Glomerular visceral epithelial cell (primary cell): ENCODE measurements at regions not wholly inside any gene's neighbourhood (a gene's known extent, or its start where the extent isn't known, plus 50 kb on each side); places are given as distances from the start of the nearest gene placed in this dataset.
"Not testable (repeated sequence)": the region's sequence is repeated elsewhere in the genome, so short reads cannot be mapped to it uniquely, and the experiment has no call there.

Experiments used
- DNase-seq: peaks from one replicate; pipeline ENCODE4 v3.0.0-alpha.2; 2016; ENCODE audit errors: extremely low spot score

DNA sequence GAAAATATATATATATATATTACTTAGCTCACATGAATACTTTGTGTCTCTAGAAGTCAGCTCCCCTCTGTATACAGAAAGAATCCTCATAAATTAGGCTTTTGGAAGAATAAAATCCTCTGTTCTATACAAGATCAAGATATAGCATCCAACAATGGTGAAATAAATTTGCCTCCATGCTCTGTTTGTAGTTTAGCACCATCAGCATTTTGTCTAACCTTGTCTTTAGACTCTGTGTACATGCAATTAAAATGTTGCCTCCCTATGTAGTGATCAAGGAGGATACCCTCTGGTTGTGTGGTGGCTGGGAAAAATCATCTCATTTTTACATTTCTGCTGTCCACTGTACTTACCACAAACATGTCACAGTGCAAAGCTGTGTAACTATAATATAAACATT lies 189.7 kb downstream of the C7orf25 start:
- no peak for DNase-seq

DNA sequence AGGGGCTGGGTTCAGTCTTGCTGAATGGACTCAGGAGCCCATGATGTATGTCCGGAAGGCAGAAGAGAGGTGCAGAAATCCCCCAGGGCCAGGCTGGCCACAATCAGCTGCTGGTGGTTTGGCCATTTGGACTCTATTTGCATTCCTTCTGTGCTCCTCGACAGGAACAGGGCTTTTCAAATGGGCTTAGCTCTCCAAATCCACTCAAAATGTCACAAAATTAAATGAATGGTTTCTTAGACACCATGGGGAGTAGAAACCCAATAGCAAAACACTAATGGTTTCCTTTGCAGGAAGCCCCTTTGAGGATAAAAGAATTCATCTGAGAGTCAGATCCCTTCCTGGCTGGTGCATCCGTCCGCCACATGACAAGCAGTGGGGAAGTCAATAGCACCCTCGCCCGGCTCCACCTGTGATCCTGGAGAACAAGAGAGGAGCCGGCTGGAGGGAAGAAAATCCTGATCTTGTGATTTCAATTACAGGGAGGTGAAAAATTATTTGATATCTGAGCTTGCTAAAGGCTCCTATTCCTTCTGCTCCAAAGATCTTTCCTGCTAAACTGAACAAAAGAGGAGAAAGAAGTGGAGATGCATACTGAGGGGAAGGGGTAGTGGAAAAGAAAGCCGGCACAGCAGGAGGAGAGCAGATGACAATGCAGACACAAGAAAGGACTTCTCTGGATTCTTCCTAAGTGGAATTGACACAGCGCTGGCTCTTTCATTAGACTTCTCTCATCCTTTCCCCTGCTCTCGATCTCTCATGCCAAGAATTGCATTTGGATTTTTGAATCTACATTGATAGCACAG lies 190.7 kb downstream of the C7orf25 start:
- no peak for DNase-seq

DNA sequence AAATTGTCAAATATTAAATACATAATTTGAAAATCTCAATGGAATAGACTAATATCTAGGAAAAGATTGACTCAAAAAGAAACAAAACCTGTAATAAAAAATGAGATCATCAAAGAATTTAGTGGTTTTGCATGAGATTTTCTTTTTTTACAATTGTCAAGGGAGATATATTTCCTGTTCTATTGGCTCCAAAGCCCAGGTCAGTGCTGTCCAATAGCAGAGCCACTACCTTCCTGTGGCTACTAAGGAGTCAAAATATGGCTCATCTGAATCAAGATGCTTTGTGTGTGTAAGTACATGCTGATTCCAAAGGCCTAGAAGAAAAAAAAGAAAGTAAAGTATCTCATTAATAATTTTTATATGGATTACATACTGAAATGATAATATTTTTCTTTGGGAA lies 191.9 kb downstream of the C7orf25 start:
- DNase-seq: no peak

DNA sequence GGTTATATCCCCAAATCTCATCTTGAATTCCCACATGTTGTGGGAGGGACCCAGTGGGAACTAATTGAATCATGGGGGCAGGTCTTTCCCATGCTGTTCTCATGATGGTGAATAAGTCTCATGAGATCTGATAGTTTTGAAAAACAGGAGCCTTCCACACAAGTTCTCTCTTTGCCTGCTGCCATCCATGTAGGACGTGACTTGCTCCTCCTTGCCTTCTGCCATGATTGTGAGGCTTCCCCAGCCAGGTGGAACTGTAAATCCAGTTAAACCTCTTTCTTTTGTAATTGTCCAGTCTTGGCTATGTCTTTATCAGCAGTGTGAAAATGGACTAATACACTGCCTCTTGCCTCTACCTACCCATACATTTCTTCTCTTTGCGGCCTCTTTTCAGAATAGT lies 193.4 kb downstream of the C7orf25 start:
- not testable (repeated sequence) for DNase-seq

DNA sequence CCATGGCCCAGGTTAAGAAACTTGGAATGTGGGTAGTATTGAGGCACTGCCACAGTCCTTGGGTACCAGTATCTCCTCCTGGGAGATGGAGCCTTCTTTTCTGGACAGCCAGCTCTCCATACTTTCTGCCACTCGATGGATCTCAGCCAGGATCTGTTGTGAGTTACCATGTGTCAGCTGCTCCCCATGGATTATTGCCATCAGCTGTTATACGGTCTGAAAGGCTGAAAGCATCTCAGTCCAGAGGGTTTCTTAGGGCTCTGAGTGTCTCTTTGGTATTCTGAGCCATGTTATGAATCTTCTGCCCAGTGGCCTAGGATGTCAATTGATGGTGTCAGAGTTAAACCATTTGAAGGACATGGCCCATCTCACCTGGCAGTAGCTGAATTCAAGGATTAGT lies 197.5 kb downstream of the C7orf25 start:
- DNase-seq: no peak

DNA sequence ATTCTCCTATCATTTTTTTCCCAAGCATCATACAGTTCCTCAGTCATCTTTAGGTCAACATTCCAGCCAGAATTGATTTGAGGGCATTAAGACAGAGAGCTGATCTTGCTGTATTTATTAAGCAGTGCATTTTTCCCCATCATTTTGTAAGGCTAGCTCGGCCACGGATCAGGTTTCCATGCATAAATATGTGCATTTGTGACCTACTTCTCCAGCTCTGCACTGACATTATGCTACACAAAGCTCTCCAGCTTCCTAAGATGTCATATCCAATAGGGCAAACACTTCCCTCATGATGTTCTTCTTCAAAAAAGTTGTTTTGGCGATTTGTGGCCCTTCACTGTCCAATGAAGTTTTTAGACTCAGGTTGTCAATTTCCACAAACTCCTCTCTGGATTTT lies 202.6 kb downstream of the C7orf25 start:
- DNase-seq: no peak

DNA sequence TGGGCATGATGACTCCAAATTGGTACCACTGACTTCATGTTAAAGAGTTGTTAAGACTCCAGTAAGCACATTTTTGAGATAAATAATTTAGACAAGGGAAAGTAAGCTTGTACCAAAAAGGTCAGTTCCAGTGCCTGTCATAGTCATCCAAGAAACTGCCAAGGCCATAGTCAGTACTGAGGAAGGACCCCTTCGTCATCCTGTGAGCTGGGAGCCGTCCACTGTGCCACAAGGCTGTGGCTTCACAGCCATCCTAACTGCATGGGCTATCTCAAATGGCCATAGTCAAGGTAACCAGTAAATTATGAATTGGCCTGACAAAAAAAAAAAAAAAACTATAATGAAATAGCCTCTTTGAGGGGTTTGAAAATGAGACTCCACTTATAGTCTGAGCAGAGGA lies 207.2 kb downstream of the C7orf25 start:
- no peak for DNase-seq

DNA sequence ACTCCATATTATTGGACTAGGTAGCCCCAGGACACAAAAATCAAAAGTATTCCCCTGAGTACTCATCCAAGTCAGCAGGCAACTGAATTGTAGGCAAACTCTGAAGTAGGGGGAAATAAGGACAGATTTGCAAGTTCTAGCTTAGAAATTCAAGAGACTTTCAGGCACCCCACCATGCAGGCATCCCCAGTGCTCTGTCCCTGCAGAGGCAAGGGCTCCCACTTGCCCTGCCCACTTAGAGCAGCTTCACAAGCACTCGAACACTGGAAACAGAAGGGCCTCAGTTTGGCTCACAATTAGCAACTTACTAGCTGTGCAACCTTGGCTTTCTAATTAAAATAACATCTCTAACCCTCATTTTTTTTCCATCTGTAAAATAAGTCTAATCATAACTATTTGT lies 209.2 kb downstream of the C7orf25 start:
- DNase-seq: no peak

DNA sequence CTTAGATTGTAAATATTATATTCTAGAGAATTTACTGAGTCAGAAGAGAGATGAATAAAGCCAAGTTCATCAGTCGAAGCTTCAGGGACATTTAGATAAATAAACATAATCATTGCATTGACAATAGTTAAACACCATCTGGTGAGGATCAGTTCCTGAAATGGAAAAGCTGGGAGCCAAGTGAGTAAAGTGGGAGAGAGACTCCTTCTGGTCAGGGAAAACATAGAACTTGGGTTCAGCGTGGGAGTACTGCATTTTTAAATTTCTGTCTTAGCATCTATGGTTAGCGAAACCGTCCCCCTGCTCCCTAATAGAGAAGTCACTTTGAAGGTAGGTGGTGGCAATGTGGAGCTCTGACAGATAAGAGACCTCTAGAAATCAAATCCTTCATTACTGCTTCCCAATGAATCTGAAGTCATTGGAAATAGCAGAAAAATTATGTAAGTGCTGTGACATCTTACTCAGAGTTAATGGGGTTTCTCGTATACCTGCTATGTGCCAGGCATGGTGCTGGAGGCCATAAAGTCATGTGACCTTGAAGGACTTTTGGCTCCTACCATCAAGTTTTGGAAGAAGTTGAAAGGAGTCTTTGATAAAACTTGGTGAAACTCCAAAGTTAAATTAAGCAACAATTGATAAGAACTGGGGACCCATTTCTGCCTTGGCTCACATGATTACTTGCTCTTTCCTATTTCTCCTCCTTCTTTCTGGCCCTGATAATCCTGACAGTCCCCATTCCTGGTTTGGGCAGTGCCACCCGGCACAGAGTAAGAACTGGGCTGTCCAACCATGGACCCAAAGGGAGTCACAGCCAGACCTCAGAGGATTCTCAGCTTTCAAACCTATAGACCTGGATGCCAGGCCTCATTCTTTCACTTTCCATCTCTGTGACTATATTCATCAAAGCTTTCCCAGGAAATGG lies 211.2 kb downstream of the C7orf25 start:
- DNase-seq: no peak

DNA sequence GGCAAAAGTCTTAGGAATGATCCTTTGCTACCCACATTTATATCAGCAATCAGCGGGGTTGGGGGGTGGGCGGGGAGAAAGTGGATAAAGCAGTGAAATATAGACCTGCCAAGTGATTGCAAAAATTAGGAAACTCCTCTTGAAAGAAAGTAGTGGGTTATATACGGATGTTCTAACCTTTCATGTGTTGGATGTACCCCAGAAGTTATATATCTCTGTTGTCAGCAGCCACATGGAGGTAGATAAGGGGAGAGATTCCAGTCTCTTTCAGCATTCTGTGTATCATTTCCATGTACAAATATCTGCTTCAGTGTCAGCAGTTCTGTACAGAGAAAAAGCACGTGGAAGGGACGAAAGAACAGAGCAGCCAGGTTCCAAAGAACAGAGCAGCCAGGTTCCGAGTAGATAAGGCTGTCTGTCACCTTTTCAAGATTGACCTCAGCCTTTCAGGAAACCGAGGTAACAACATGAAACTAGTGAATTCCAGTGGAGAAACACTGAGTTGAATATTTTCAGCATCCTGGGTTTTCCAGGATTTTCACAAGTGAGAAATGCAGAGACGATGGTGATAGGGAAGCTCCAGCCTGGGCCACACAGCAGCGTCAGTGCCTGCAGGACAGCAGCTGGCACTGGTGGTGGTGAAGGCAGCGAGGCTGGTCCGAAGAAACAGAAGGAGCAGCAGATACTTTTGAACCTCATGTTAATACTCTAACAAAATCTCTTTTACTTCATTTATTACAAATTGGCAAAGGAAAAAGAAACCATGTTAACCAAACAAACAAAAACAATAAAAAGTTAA lies 212.3 kb downstream of the C7orf25 start:
- DNase-seq: no peak

DNA sequence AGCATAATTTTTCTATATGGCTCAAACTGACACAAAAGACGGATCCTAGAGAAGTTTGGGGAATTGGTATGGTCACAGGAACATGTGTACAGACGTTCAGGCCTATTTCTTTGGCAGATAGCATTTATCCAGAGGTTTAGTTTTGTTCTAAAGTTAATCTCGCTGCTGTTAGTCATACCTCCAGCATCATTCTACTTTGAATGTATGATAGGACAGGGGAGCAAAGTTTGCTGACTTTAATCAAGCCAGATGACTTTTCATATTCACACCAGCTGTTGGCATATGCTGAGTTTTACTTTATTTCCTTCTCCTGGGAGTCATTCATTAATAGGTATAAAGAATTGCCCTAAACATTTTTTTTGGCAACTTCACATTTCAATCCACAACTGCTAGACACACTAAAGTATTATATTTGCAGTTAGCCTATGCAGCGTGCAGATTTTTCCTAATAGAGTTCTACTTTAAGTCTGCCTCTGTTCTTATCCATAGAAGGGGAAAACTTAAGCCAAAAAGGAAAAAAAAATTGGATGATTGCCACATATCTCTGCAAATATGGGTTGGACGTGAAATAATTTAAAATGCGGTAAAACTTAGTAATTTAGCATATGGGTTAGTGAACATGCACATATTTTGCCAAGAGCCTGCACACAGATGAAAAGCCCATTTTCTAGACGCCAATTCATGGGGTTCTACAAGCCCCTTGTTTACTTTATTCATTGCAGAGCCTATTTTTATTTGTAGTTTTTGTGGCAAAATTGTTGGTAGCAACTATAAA lies 213.1 kb downstream of the C7orf25 start:
- DNase-seq: no peak

DNA sequence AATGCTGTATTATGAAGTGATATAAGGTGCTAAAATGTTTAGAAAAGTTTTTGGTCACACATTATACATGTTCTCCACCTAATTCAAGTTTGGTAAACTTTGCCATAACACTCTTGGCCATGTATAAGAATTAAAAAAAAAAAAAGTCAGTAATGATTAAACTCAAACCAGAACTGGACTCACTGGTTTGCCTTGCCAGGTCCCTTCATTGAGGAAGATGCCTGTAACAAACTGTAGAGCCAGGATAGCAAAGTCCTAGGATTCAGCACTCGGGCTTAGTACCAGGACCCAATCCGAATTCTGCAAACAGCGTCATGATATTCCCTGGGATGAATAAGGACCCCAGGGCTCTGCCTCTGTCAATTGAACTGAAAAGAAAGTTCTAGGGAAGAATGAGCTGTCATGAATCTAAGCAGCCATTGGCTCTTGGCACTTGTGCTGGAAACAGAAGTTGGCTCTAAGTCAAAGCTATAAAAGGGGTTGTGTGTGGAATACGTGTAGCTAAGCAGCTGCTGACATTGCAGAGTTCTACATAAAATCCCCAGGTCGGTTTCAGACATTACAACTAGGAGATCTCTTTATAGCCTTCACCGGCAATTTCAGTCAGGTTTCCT lies 216.9 kb downstream of the C7orf25 start:
- no peak for DNase-seq

DNA sequence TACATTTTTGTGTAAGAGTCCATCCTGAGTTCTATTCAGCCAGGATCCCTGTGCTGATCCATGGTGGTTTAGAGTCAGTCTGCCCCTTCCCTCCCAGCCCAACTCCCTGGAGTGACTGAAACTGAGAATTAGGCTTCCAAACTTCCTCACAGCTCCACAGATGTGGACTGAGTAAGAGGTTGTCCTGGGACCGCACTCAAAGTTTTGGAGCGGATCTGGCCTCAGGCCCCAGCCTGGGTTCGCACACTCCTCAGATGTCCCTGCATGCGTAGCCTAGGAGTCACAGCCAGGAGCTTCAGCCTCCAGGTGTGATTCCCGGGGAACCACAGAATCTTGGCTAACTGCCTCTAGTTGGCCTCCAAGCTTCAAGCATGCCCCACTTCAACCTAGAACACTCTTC lies 218.1 kb downstream of the C7orf25 start:
- DNase-seq: no peak

DNA sequence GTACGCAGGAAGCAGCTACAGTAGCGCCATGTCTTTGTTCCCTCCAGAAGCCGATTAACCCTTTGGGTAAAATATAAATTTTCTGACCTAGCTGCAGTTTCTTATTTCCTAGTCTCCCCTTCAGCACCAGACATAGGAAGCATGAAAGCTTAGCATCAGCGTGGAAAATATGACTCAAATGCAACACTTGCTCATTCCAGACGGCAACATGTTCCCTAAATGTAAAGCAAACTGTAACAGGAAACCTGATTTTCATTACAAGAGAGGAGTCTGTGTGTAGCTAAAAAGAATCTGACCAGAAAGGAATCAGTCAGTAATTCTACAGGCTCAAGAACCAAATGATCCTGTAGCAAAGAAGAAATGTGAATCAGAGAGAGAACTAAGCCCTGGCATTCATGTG lies 219.2 kb downstream of the C7orf25 start:
- DNase-seq: no peak

DNA sequence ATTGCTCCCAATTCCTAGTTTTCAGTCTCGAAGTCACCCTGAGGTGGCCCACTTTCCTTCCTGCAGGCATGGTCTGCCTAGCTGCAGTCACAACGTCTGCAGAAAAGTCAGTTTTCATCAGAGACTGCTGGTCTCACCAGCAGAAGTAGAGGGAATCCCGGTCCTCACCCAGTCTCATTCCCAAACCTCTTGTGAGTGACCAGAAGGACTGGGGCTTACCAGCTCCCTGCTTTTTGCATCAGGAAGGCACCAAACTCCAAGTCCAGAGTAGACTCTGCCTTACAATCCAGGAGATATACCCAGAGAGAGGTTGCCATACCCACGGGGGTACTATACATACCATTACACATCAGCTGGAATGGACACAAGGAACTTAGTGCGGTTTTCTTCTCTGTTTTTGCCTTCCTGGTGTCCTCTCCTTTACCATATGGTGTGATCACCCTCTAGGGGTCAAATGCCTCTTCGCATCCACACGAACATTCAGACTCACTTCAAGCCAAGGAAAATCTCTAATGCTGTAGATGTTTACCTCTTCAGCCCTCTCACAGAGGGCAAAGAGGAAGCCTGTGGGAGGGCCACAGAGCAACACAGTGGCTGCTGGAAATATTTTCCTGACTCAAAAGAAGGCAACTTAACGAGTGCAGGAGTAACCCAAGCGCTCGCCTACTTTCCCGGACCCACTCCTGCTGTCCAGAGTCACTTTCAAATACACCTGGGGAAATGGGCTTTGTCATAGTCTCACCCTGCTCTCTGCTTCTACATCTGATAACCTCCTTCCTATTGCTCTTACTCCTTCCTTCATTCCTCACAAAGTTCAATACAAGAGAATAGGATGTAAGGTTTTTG lies 220.9 kb downstream of the C7orf25 start:
- DNase-seq: peak; percentile 53

DNA sequence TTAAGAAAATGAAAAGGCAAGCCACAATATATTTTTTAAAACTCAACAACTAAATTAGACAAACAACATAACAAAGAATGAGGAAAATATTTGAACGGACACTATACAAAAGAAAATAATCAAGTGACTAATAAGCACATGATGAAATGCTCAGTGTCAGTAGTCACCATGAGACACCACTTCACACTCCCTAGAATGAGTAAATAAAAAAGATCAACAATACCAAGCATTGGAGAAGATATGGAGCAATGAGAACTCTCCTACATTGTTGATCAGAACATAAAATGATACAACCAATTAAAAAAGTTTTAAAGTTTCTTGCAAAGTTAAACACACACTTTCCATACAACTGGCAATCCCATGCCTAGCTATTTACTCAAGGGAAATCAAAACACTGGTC lies 222.2 kb downstream of the C7orf25 start:
- DNase-seq: no peak

DNA sequence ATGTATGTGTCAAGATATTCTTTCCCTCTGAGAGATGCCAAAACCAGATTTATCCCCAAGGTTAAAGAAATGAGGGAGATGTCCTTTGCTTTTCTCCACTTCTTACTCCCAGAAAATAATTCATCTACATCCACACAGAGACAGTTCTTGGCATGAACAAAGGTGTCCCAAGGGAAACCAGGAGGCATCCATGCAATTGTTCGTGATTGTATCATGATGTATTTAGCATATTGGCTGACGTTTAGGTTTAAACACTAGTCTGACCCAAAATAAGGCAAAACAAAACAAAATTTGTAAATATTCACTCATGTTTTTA lies 223.9 kb downstream of the C7orf25 start:
- DNase-seq: no peak

DNA sequence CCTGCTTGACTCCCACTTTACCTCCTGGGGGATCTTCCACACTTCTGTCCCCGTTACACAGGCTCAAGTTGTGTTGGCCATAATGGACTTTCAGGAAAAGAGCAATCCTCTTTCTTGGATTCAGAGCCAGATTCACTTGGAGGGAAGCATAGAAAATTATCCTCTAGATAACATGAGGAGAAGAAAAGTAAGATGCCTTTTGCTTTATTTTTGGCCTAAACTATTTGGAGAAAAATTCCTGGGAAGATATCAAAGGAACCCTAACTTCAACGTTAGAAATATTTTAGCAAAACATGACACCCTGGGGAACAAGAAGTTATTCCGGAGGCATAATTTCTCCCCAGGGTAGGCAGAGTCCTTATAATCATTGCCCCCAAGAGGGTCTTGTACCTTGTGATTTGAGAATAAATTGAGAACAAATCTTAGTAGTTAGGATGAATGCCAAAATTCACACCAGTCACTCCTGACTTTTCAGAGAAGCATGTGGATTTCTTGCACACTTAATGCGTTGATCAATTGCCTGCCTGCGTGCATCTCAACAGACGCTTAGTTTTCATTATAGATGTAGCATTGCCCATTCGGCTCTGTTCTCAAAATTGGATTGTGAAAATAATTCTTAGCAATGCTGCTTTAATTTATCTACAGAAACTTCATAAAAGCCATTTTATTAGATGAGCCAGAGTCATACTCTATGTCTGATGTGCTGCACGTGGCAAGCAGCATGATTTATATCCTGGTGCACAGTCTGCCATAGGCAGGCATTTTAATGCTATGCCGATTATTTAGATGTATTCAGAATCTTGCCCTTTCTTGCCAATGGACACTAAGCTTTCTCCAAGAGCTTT lies 224.4 kb downstream of the C7orf25 start:
- no peak for DNase-seq

DNA sequence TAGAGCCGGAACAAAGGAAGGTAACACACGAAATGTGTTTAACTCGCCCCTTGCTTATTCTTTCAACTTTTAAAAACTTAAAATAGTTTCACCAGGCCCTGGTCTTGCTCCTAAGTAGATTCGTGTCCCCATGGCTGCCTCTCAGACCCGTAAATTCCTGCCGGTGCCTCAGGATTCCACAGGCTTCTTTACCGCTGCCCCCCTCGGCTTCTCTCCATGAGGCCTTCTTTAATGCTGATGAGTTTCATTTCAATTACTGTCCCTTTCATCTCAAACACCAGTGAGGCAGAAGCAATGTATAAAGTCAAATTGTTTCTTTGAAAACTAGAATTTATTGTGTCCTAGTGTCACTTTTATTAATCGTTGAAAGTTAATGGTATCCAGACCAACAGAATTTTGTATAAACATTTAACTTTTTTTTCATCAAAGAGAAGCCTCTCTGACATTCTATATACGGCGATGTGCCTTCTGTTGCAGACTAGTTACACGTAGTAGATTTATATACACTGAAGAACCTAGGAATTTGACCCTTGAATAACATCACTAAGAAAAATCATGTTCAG lies 225.2 kb downstream of the C7orf25 start:
- no peak for DNase-seq
